BLaER1 (cell line): ENCODE measurements at regions not wholly inside any gene's neighbourhood (a gene's known extent, or its start where the extent isn't known, plus 50 kb on each side); places are given as distances from the start of the nearest gene placed in this dataset.
"Not testable (repeated sequence)": the region's sequence is repeated elsewhere in the genome, so short reads cannot be mapped to it uniquely, and the experiment has no call there.

Experiments
- H3K27ac ChIP-seq: shearing (Covaris generic); formaldehyde crosslinking; 2 replicates; pipeline ENCODE4 v1.8.1; 2022
- H3K27me3 ChIP-seq: shearing (Covaris generic); formaldehyde crosslinking; 2 replicates; pipeline ENCODE4 v1.8.1; 2022
- H3K36me3 ChIP-seq: shearing (Covaris generic); formaldehyde crosslinking; 2 replicates; pipeline ENCODE4 v1.8.1; 2022
- H3K4me1 ChIP-seq: shearing (Covaris generic); formaldehyde crosslinking; 2 replicates; pipeline ENCODE4 v1.8.1; 2022
- H3K4me2 ChIP-seq: shearing (Covaris generic); formaldehyde crosslinking; 2 replicates; pipeline ENCODE4 v1.8.1; 2022
- H3K4me3 ChIP-seq: shearing (Covaris generic); formaldehyde crosslinking; 2 replicates; pipeline ENCODE4 v1.8.1; 2022
- H3K9ac ChIP-seq: shearing (Covaris generic); formaldehyde crosslinking; 2 replicates; pipeline ENCODE4 v1.8.1; 2022
- H3K9me3 ChIP-seq: shearing (Covaris generic); formaldehyde crosslinking; 2 replicates; pipeline ENCODE4 v1.8.1; 2022
- H4K20me1 ChIP-seq: shearing (Covaris generic); formaldehyde crosslinking; 2 replicates; pipeline ENCODE4 v1.8.1; 2022
- Cebpa-rat ChIP-seq: shearing (Covaris generic); IDR thresholded peaks from 2 replicates; pipeline ENCODE4 v1.8.1; 2022

- no peak overlapping the region for H3K27ac ChIP-seq
- H3K27me3 ChIP-seq = no peaks in the 10 kb centered on the region
- no peaks in the 10 kb centered on the region for H3K9me3 ChIP-seq
- H3K4me3 ChIP-seq = no peak overlapping the region
- no peaks in the 10 kb centered on the region for H3K36me3 ChIP-seq
- H3K4me1 ChIP-seq = no peaks in the 10 kb centered on the region
- no peak for TF ChIP-seq Cebpa-rat
- H3K9ac ChIP-seq = no peak overlapping the region
- H4K20me1 ChIP-seq = no peaks in the 10 kb centered on the region
- no peak overlapping the region for H3K4me2 ChIP-seq
These were observed 201.3 kb downstream of the AKAP7 start for GRCh38 chr6:131336596-131336995.

GRCh38 chr6:131346896-131347295 lies 211.6 kb downstream of the AKAP7 start:
- not testable (repeated sequence) for H3K9me3 ChIP-seq, H3K27me3 ChIP-seq, H3K4me1 ChIP-seq, H3K36me3 ChIP-seq, H3K4me3 ChIP-seq, H4K20me1 ChIP-seq, H3K9ac ChIP-seq, H3K4me2 ChIP-seq, H3K27ac ChIP-seq

- no peak overlapping the region for H3K27ac ChIP-seq
- TF ChIP-seq Cebpa-rat = no peak
- no peaks in the 10 kb centered on the region for H4K20me1 ChIP-seq
- H3K4me2 ChIP-seq = no peak overlapping the region
- no peaks in the 10 kb centered on the region for H3K27me3 ChIP-seq
- H3K9ac ChIP-seq = no peak overlapping the region
- no peak overlapping the region for H3K4me3 ChIP-seq
- H3K4me1 ChIP-seq = no peaks in the 10 kb centered on the region
- H3K36me3 ChIP-seq = no peaks in the 10 kb centered on the region
- no peaks in the 10 kb centered on the region for H3K9me3 ChIP-seq
These were observed 213.3 kb downstream of the AKAP7 start for GRCh38 chr6:131348572-131348971.

GRCh38 chr6:131349199-131349598 lies 213.9 kb downstream of the AKAP7 start:
- no peaks in the 10 kb centered on the region for H3K36me3 ChIP-seq
- H3K4me3 ChIP-seq = no peak overlapping the region
- H3K9me3 ChIP-seq = no peaks in the 10 kb centered on the region
- H3K27me3 ChIP-seq = no peaks in the 10 kb centered on the region
- H3K27ac ChIP-seq = no peak overlapping the region
- no peak overlapping the region for H3K9ac ChIP-seq
- TF ChIP-seq Cebpa-rat = no peak
- peaks cover 5% of the 10 kb centered on the region; the same call in 1 of the 2 replicates for H3K4me1 ChIP-seq
- H4K20me1 ChIP-seq = no peaks in the 10 kb centered on the region
- H3K4me2 ChIP-seq = no peak overlapping the region

GRCh38 chr6:131353106-131353505 lies 217.8 kb downstream of the AKAP7 start:
- no peak for TF ChIP-seq Cebpa-rat
- H3K4me2 ChIP-seq = no peak overlapping the region

GRCh38 chr6:131353876-131354275 lies 218.6 kb downstream of the AKAP7 start:
- H3K36me3 ChIP-seq = no peaks in the 10 kb centered on the region
- peaks cover 5% of the 10 kb centered on the region; the same call in 1 of the 2 replicates for H3K4me1 ChIP-seq
- H3K9ac ChIP-seq = no peak overlapping the region
- no peak overlapping the region for H3K27ac ChIP-seq
- no peak overlapping the region for H3K4me2 ChIP-seq
- H3K27me3 ChIP-seq = no peaks in the 10 kb centered on the region
- no peaks in the 10 kb centered on the region for H4K20me1 ChIP-seq
- no peak for TF ChIP-seq Cebpa-rat
- H3K9me3 ChIP-seq = no peaks in the 10 kb centered on the region
- no peak overlapping the region for H3K4me3 ChIP-seq

More at GRCh38 chr6:131353106-131353505, 217.8 kb downstream of the AKAP7 start:
- no peak overlapping the region for H3K27ac ChIP-seq
- H3K9ac ChIP-seq = no peak overlapping the region
- H3K4me3 ChIP-seq = no peak overlapping the region
- H3K4me1 ChIP-seq = peaks cover 5% of the 10 kb centered on the region; the same call in 1 of the 2 replicates
- H3K9me3 ChIP-seq = no peaks in the 10 kb centered on the region
- no peaks in the 10 kb centered on the region for H4K20me1 ChIP-seq
- no peaks in the 10 kb centered on the region for H3K27me3 ChIP-seq
- H3K36me3 ChIP-seq = no peaks in the 10 kb centered on the region

- H3K4me3 ChIP-seq = no peak overlapping the region
- no peaks in the 10 kb centered on the region for H3K36me3 ChIP-seq
- H3K9ac ChIP-seq = no peak overlapping the region
- H3K9me3 ChIP-seq = no peaks in the 10 kb centered on the region
- no peaks in the 10 kb centered on the region for H3K27me3 ChIP-seq
- peaks cover 5% of the 10 kb centered on the region; the same call in 1 of the 2 replicates for H3K4me1 ChIP-seq
- no peak for TF ChIP-seq Cebpa-rat
- H3K27ac ChIP-seq = no peak overlapping the region
- no peak overlapping the region for H3K4me2 ChIP-seq
- no peaks in the 10 kb centered on the region for H4K20me1 ChIP-seq
These were observed 218.7 kb upstream of the ARG1 start for GRCh38 chr6:131354356-131354755.

- TF ChIP-seq Cebpa-rat = no peak
- Histone ChIP-seq H3K9ac (no peak overlapping the region), H4K20me1 (no peaks in the 10 kb centered on the region), H3K27ac (no peak overlapping the region), H3K27me3 (no peaks in the 10 kb centered on the region), H3K4me3 (no peak overlapping the region), H3K9me3 (peaks cover 7% of the 10 kb centered on the region), H3K36me3 (no peaks in the 10 kb centered on the region), H3K4me1 (peaks cover 5% of the 10 kb centered on the region; the same call in 1 of the 2 replicates), H3K4me2 (no peak overlapping the region)
These were observed 216.9 kb upstream of the ARG1 start for GRCh38 chr6:131356161-131356560.

GRCh38 chr6:131357501-131357900 lies 215.5 kb upstream of the ARG1 start:
- H3K4me1 ChIP-seq = peaks cover 5% of the 10 kb centered on the region; the same call in 1 of the 2 replicates
- no peak overlapping the region for H3K9ac ChIP-seq
- H3K9me3 ChIP-seq = peaks cover 13% of the 10 kb centered on the region
- no peak for TF ChIP-seq Cebpa-rat
- H3K27ac ChIP-seq = no peak overlapping the region
- no peaks in the 10 kb centered on the region for H4K20me1 ChIP-seq
- no peak overlapping the region for H3K4me2 ChIP-seq
- no peak overlapping the region for H3K4me3 ChIP-seq
- no peaks in the 10 kb centered on the region for H3K36me3 ChIP-seq
- no peaks in the 10 kb centered on the region for H3K27me3 ChIP-seq

GRCh38 chr6:131362070-131362469 lies 211.0 kb upstream of the ARG1 start:
- Histone ChIP-seq H3K4me2 (no peak overlapping the region), H3K4me1 (peaks cover 37% of the 10 kb centered on the region), H3K4me3 (no peak overlapping the region), H3K27me3 (no peaks in the 10 kb centered on the region), H3K36me3 (no peaks in the 10 kb centered on the region), H3K9ac (no peak overlapping the region), H3K27ac (no peak overlapping the region), H3K9me3 (peaks cover 13% of the 10 kb centered on the region), H4K20me1 (no peaks in the 10 kb centered on the region)
- TF ChIP-seq Cebpa-rat = no peak

GRCh38 chr6:131362696-131363095 lies 210.3 kb upstream of the ARG1 start:
- Histone ChIP-seq H4K20me1 (no peaks in the 10 kb centered on the region), H3K9ac (no peak overlapping the region), H3K27ac (no peak overlapping the region), H3K4me3 (no peak overlapping the region), H3K27me3 (no peaks in the 10 kb centered on the region), H3K4me1 (peaks cover 44% of the 10 kb centered on the region), H3K36me3 (no peaks in the 10 kb centered on the region), H3K9me3 (peaks cover 13% of the 10 kb centered on the region), H3K4me2 (no peak overlapping the region)
- TF ChIP-seq Cebpa-rat = no peak
